ENCODE measurements at regions not wholly inside any gene's neighbourhood (a gene's known extent, or its start where the extent isn't known, plus 50 kb on each side); places are given as distances from the start of the nearest gene placed in this dataset.

DNA sequence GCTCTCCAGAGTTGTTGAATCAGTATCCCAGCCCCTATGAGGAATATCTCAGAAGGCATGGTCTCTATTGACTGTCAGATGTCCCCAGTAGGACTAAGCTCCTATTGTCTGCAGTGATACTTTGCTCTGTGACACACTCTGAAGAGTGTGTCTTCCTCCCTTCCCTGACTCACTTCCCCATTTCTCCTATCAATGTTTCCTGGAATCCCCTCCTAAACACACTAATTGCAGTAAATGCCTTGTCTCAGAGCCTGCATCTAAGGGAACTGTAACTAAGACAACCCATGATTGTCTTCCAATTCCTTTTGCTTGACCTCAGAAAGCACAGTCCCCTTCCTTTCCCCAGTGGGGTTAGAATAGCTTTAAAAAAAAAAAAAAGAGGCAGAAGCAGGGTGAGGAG, 397.3 kb upstream of the PROK2 start:
- no peaks in the 10 kb centered on the region; the same call in 1 of the 2 replicates for H3K36me3 ChIP-seq (ENCODE audit: insufficient read depth, low read length)
- no peaks in the 10 kb centered on the region for H3K9me3 ChIP-seq (ENCODE audit: control insufficient read depth, insufficient read depth, low read length)
- no peaks in the 10 kb centered on the region for H3K4me1 ChIP-seq (ENCODE audit: insufficient read depth, low read length)
- H3K9ac ChIP-seq (ENCODE audit: low read depth, low read length) = no peak overlapping the region

DNA sequence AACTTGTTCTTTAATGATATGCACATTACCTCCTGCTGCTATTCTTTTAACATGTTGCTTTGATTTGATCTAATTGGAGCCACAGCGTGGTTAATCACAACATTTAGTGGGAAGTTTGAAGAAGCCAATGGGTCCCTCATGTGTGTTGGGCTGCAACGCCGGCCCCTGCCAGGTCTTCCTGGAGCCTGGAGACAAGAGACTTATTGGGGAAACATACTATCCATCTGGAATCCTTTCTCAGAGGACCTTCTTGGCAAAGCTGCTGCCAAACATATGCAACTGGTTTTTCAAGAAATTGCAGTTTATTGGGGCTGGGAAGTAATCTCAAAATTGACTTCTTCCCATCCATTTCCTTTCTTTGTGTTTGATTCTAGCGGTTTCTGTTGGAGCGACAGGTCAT, 396.3 kb upstream of the PROK2 start:
- H3K36me3 ChIP-seq (ENCODE audit: insufficient read depth, low read length) = no peaks in the 10 kb centered on the region; the same call in 1 of the 2 replicates
- H3K4me1 ChIP-seq (ENCODE audit: insufficient read depth, low read length) = no peaks in the 10 kb centered on the region; the same call in 1 of the 2 replicates
- H3K9me3 ChIP-seq (ENCODE audit: control insufficient read depth, insufficient read depth, low read length) = no peaks in the 10 kb centered on the region
- H3K9ac ChIP-seq (ENCODE audit: low read depth, low read length) = no peak overlapping the region

DNA sequence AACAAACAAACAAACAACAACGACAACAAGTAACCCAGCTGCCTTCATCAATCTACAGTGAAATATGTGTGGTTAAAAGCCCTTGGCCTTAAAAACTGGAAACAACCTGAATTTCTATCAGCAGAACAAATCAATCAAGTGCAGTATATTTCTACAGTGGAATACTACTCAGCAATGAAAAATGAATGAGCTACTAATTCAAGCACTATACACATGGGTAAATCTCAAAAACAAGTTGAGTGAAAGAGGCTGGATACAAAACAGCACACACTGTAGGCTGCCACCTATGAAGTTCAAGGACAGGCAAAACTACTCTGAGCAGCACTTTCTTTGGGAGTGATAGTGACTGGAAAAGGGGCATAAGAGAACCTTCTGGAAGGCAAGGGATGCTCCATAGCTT, 395.5 kb upstream of the PROK2 start:
- Histone ChIP-seq H3K9me3 (ENCODE audit: control insufficient read depth, insufficient read depth, low read length) (no peaks in the 10 kb centered on the region), H3K9ac (ENCODE audit: low read depth, low read length) (no peak overlapping the region), H3K4me1 (ENCODE audit: insufficient read depth, low read length) (no peaks in the 10 kb centered on the region; the same call in 1 of the 2 replicates), H3K36me3 (ENCODE audit: insufficient read depth, low read length) (no peaks in the 10 kb centered on the region; the same call in 1 of the 2 replicates)

DNA sequence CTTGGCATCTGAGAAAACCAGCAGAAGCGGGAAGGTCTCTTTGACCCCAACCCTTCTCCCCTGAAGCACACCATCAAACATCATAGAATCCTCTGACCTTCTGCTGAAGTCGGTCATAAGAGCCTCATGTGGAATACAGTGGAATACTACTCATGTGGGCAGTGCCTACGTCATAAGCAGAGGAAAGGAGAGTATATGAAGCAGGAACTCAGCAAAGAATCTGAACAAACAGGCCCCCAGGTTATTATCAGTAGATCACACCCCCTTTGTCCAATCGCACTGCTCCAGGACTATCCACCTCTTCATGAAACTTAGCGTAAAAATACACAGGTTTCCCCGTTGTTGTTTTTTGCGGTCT, 394.1 kb upstream of the PROK2 start:
- Histone ChIP-seq H3K4me1 (ENCODE audit: insufficient read depth, low read length) (no peaks in the 10 kb centered on the region; the same call in 1 of the 2 replicates), H3K9me3 (ENCODE audit: control insufficient read depth, insufficient read depth, low read length) (no peaks in the 10 kb centered on the region), H3K36me3 (ENCODE audit: insufficient read depth, low read length) (no peaks in the 10 kb centered on the region; the same call in 1 of the 2 replicates), H3K9ac (ENCODE audit: low read depth, low read length) (no peak overlapping the region)

DNA sequence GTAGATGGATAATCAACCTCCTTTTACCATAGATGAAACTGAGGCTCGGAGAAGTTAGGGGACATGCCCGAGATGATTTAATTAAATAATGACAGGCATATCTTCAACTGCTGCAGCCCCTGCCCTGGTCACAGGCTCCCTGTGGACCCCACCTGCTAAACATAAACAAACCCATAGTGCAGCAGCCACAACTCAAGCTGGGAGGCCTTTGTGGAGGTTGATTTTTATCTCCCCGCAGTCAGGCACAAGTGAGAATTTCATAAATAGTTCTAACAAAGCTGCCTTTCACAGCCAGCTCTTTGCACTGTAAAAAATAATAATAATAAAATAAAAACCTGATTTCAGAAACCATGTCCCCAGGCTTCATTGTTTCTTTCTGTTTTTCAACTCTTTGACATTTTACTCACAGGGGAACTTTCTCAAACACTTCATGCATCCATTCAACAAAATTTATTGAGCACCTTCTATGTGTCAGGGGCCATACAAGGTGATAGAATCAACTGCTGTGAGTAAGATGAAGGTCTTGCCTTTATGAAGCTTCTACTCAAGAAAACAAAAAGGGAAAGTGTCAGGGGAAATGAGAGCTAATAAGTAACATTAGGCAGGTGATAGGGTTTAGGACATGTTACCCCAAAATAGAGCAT, 393.6 kb upstream of the PROK2 start:
- no peaks in the 10 kb centered on the region; the same call in 1 of the 2 replicates for H3K36me3 ChIP-seq (ENCODE audit: insufficient read depth, low read length)
- H3K9me3 ChIP-seq (ENCODE audit: control insufficient read depth, insufficient read depth, low read length) = no peaks in the 10 kb centered on the region
- no peak overlapping the region for H3K9ac ChIP-seq (ENCODE audit: low read depth, low read length)
- no peaks in the 10 kb centered on the region; the same call in 1 of the 2 replicates for H3K4me1 ChIP-seq (ENCODE audit: insufficient read depth, low read length)

DNA sequence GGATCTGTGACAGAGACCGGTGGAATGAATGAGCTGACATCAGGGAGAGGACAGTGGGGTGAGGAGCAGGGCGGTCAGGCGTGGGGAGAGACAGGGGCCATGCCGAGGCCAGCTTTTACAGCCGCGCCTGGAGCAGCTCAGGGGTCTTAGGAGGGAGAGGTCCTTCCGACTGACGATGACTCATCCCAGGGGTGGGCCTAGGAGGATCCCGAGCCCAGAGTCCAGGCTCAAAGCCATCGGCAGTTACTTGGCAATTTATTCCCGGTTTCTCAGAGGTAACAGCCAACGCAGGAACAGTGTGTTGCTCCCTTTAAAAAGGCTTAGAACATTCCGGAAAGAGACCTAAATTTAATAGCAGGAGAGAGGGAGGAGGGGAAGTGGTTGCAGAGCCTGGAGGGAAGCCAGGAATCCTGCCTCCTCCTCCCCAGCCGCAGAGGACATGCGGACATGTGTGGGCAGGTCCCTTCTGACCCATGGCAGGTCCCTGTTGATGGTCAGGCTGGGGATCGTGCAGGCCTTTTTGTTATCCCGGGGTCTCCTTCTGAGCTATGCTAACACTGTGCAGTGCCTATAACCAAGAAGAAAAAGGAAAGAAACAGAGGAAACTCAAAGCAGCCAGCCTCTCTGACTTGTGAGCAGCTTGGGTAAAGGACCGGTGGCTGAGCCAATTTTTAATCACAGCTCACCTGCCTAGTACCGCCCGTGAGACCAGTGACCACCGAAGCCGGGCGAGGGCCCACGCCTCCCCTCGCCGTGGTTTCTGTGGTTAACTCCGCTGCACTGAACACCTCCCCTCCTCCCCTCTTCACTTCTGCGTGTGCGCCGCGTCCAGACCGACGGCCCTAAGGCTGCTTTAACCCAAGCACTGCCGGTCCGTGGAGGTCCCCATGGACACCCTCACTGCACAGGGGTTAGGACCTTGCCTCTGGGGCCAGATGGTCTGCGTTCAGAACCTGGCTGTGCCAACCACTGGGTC, 392.4 kb upstream of the PROK2 start:
- no peaks in the 10 kb centered on the region for H3K9me3 ChIP-seq (ENCODE audit: control insufficient read depth, insufficient read depth, low read length)
- H3K4me1 ChIP-seq (ENCODE audit: insufficient read depth, low read length) = no peaks in the 10 kb centered on the region; the same call in 1 of the 2 replicates
- no peak overlapping the region for H3K9ac ChIP-seq (ENCODE audit: low read depth, low read length)
- no peaks in the 10 kb centered on the region; the same call in 1 of the 2 replicates for H3K36me3 ChIP-seq (ENCODE audit: insufficient read depth, low read length)

DNA sequence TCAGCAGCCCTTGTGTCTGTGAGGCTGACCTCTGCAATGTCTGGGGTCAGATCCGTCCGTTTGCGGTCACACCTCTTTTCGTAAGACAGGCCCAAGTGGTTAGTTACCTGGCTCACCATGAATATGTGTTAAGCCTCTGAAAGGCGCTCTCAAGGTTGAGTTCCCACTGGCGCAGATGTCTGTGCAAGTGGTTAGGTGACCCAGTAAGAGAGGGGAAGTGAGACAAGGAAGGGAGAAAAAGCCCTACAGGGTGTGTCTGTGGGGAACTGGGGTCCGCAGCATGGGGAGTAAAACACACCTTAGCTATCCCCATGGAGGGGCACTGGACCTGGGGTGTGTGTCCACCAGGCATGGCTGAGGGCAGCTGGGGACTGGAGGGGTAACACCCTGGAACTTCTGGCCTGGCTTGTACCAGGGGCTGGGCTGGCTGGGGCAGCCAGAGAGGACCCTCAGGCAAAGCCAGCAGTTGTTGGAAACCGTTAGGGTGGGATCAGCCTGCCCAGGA, 391.6 kb upstream of the PROK2 start:
- Histone ChIP-seq H3K36me3 (ENCODE audit: insufficient read depth, low read length) (no peaks in the 10 kb centered on the region), H3K4me1 (ENCODE audit: insufficient read depth, low read length) (no peaks in the 10 kb centered on the region; the same call in 1 of the 2 replicates), H3K9ac (ENCODE audit: low read depth, low read length) (no peak overlapping the region), H3K9me3 (ENCODE audit: control insufficient read depth, insufficient read depth, low read length) (no peaks in the 10 kb centered on the region)

DNA sequence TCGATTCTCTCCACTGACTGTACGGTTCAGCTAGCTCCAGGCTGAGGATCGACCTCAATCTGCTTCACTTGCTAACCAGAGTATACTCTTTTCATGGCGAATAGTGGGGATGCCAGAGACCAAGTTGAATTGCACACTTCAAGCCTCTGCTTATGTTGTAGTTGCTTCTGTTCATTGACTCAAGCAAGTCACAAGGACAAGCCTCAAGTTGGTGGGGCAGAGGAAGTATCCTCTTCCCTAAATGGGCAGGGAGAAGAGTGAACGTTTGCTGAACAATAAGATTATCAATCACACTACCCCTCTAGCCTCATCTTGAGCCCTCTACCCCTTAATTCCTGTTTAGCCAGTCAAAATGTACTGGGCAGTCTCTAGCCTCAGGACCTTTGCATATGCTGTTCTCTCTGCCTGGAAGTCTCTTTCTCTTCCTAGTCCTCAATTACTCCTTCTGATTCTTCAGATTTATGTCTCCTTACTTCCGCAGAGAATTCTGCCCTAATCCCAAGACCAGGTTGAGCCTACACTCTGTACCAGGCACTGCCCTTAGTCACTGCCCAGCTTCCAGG, 390.4 kb upstream of the PROK2 start:
- Histone ChIP-seq H3K9ac (ENCODE audit: low read depth, low read length) (no peak overlapping the region), H3K4me1 (ENCODE audit: insufficient read depth, low read length) (no peaks in the 10 kb centered on the region; the same call in 1 of the 2 replicates), H3K9me3 (ENCODE audit: control insufficient read depth, insufficient read depth, low read length) (no peaks in the 10 kb centered on the region), H3K36me3 (ENCODE audit: insufficient read depth, low read length) (no peaks in the 10 kb centered on the region)

DNA sequence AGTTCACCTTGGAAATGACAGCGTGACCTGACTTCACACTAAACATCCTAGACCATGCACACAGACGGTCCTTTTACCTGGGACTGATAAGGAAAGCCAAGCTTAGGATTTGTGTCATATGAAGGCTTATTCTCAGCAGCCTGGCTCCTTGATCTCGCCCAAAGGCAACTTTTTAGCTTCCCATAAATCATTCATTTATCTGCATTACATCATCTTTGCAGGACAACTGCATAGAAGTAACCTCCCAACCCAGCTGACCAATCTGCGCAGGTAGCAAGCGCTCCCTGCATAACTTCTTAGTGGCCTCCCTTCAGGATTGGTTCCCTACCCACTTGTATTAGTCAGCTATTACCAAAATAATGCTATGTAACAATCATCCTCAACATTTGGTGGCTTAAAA, 389.9 kb upstream of the PROK2 start:
- Histone ChIP-seq H3K9me3 (ENCODE audit: control insufficient read depth, insufficient read depth, low read length) (no peaks in the 10 kb centered on the region), H3K36me3 (ENCODE audit: insufficient read depth, low read length) (no peaks in the 10 kb centered on the region), H3K4me1 (ENCODE audit: insufficient read depth, low read length) (no peaks in the 10 kb centered on the region; the same call in 1 of the 2 replicates), H3K9ac (ENCODE audit: low read depth, low read length) (no peak overlapping the region)

DNA sequence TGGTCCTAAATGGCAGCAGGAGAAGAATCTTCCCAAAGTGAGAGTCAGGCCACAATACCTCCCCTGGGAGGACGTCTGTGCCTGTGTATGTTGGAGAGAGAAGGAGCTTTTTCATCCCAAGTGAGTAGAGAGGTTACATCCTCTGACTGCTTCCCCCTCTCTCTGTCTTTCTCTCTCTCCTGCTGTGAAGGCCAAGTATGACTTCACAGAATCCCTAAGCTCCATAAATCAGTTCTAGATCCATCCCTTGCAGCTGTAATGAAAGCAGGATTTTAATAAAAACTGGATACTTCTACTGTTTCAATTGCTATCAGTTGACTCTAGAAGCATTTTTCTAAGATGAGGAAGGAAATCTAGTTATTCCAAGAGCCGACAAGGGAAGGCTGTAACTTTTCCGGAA, 389.1 kb upstream of the PROK2 start:
- Histone ChIP-seq H3K9me3 (ENCODE audit: control insufficient read depth, insufficient read depth, low read length) (no peaks in the 10 kb centered on the region), H3K9ac (ENCODE audit: low read depth, low read length) (no peak overlapping the region), H3K36me3 (ENCODE audit: insufficient read depth, low read length) (no peaks in the 10 kb centered on the region), H3K4me1 (ENCODE audit: insufficient read depth, low read length) (no peaks in the 10 kb centered on the region; the same call in 1 of the 2 replicates)

DNA sequence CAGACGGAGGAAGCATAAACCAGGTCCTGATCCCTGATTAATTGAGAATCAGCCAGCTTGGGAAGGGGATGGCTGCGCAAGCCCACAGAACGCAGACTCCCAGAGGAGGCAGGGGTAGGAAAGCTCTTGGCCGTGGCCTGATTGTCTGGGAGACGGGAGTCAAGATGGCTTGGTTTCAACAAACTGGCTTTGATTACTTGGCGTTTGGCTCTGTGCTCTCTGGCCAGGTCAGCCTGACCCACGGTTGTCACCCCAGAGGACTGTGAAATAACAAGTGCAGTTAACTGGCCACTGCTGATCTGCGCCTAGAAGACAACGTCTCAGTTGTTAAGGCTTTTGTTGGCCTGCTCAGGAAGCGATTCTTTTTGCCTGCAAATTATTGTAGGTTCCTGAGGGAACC, 387.0 kb upstream of the PROK2 start:
- no peaks in the 10 kb centered on the region for H3K36me3 ChIP-seq (ENCODE audit: insufficient read depth, low read length)
- H3K9ac ChIP-seq (ENCODE audit: low read depth, low read length) = no peak overlapping the region
- H3K9me3 ChIP-seq (ENCODE audit: control insufficient read depth, insufficient read depth, low read length) = no peaks in the 10 kb centered on the region
- H3K4me1 ChIP-seq (ENCODE audit: insufficient read depth, low read length) = no peaks in the 10 kb centered on the region; the same call in 1 of the 2 replicates

DNA sequence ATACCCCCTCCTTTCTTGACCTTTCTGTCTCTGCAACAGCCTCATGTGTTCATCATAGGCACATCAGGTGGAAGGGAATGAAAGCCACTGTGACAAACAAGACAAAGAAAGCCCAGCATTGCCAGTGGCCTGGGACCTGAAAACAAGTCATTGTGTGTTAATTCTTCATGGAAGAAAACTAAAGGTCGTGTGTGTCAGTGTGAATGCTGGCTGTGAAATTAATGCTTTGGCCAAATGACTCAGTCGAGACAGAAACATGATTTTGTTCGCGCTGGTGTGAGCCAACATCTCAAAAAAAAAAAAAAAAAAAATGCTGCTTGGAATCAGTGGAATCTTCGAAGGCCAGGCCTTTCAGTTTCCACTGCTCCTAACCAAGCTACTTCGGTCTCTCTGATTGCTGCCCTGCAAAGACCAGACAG, 386.5 kb upstream of the PROK2 start:
- no peaks in the 10 kb centered on the region; the same call in 1 of the 2 replicates for H3K4me1 ChIP-seq (ENCODE audit: insufficient read depth, low read length)

DNA sequence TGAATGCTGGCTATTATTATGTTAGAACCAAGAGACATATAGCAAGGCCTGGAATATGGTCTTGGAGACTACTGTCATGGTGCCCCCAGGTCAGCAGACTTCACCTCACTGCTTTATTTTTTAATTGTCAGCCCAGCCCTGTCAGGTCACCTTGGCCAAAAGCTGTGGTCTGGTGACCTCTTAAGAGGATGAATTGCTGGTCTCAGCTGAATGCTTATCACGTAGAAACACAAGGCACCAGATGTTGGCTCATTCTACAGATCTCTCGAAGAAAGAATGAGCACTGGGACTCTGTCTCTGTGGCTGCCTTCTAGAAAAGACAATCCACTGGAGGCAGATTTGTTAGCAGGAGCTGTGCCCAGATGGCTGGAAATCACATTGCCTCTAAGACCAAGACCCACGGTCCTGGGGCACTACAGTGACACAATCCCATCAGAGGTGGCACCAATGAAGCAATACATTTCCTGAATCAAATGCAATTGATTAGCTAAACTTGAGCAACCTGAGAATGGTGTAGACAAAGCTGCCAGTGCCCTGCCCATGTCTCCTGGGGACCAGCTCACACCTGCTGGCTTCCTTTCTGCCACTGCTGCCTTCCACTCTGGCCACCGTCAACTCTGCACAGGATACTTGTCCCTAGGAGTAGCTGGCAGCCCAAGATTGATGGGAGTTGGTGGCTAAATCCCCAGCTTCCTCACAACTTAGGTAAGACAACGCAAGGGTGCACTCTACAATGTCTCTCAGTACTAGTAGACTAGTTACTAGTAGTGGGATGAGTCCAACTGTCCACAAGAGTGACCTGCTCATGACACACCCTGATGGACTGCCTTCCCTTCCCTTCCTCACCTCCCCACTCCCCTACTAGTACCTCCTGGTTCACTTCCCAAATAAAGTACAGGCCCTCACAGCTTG, 384.9 kb upstream of the PROK2 start:
- H3K9me3 ChIP-seq (ENCODE audit: control insufficient read depth, insufficient read depth, low read length) = no peaks in the 10 kb centered on the region
- H3K36me3 ChIP-seq (ENCODE audit: insufficient read depth, low read length) = no peaks in the 10 kb centered on the region
- H3K9ac ChIP-seq (ENCODE audit: low read depth, low read length) = no peak overlapping the region
- H3K4me1 ChIP-seq (ENCODE audit: insufficient read depth, low read length) = no peaks in the 10 kb centered on the region

More for the DNA sequence above, 386.5 kb upstream of the PROK2 start:
- no peaks in the 10 kb centered on the region for H3K9me3 ChIP-seq (ENCODE audit: control insufficient read depth, insufficient read depth, low read length)
- no peaks in the 10 kb centered on the region for H3K36me3 ChIP-seq (ENCODE audit: insufficient read depth, low read length)
- H3K9ac ChIP-seq (ENCODE audit: low read depth, low read length) = no peak overlapping the region
